NCI-H2196 (cell line): ENCODE measurements at regions not wholly inside any gene's neighbourhood (a gene's known extent, or its start where the extent isn't known, plus 50 kb on each side); places are given as distances from the start of the nearest gene placed in this dataset.
"Not testable (repeated sequence)": the region's sequence is repeated elsewhere in the genome, so short reads cannot be mapped to it uniquely, and the experiment has no call there.

Experiments used
- DNase-seq: peaks from one replicate; lab custom pipeline; 2025; ENCODE audit not compliant: unreplicated experiment; lab: John Stamatoyannopoulos, UW

DNA sequence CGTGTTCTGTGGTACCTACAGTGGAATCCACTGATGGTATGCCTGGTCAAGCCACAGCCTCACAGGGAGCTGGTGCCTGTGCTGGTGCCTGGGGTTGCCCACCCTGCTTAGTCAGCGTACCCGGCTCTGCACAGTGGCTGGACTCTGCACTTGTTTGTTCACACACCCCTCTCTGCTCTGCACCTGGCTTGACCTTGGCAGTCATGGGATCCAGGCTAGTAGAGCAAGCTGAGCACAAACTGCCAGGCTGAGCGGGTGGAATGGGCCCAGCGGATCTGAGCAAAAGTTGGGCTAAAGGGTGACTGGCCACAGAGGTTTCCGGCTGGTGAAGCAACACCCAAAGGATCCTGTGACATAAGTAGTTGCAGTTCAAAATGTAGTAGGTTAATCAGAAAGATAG is 163.5 kb downstream of the CDH19 start:
- no peak for DNase-seq

DNA sequence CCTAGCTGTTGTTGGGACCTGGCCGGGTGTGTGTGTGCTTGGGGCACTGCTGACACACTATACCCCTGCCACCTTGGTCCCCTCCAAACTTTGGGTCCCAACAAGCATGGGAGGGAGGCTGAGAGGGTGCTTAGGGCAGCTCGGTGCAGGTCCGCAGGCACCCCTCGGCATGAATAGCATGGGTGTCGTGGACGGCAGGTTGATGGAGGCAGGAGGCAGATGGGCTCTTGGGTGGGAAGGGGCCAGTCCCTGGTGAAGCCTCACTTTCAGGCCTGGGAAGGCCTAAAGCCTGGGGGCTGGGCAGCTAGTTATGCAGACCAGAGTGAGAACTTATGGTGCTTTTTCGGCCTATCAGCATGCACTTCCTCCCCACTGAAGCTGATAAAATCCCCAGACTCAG is 164.2 kb downstream of the CDH19 start:
- no peak for DNase-seq

DNA sequence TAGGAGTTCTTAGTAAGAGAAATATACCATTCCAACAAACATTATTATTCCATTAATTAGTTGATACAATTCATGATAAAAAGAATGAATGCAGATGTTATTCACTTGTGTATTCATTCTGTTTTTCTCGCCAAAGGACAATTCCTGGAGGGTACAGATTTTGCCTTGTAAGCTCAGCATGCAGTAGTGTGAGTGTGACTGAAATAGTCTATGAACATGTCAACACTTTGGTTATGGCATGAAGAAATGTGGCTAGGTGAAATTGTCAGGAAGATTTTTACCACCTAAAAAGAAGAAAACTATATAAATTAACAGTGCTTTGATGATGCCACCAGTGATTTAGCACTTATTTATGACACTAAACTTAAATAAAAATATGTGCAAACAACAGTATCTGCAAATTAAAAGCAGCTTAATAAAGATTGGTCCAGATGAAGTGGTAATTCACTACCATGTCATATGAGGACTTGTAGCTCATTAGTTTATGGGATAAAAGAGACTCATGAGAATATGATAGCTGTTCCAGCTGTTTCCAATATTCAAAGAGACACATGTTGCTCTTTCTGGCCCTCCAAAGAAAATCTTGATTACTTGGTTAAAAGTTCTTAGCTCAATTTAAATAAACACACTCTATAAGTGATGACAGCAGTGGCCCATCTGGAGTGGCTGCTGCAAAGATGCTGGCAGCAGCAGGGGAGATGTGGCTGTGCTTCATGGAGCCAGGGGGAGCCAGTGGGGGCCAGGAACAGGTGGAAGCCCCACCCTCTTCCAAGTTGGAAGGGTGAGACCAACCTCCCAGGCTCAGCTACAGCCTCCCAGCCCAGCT is 165.0 kb downstream of the CDH19 start:
- DNase-seq = no peak

DNA sequence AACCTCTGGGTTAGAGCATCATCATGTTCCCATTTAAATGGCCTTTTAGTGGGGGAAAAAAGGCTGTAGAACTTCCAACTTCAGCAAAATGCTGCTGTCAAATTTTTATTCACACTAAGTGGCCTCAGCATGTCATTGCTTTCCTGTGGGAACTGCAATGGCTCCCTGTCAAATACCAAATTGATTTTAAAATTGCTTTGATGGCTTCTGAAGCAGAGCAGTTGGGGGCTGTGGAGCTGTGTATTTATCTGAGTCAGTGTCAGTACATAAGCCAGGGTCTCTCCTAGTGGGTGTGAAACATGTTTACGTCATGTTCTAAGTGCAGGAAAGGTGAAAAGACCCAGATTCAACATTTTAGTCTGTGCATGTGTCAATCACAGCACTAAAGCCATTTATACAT is 171.3 kb downstream of the CDH19 start:
- DNase-seq = no peak

DNA sequence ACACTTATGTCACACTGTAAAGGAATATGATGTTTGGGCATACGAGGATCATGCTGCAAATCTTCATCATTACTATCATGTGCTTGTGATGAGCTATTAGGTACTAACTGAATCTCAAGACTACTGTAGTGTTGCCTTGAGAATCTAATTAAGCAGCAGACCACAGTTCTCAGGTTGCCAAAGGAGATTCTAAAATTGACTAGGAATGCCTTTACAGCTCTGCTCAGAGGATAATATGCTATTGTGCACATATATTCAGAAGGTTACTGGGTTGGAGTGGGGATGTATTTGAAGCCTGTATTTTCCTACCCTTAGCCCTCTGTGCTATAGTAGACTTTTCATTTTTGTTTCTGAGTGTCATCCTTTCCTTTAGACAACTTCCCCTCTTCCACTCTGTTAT is 175.1 kb downstream of the CDH19 start:
- no peak for DNase-seq

DNA sequence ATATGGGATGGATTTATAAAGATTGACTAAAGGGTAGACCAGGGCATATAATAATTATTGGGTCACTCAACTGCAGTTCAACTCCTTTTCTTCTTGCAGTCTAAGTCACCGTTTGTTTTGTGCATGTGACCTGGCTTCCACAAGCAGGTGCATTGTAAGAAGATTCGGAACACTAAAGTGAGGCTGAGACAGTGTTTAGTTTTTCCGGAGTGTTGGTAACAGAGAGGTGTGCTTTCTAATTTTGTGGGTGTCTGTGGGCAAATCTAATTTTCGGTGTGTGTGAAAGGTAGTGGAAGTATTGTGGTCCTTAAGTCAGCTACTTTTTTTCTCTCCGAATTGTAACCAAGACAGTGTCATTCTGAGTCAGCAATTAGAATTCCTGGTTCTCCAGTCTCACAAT is 184.5 kb downstream of the CDH19 start:
- no peak for DNase-seq

DNA sequence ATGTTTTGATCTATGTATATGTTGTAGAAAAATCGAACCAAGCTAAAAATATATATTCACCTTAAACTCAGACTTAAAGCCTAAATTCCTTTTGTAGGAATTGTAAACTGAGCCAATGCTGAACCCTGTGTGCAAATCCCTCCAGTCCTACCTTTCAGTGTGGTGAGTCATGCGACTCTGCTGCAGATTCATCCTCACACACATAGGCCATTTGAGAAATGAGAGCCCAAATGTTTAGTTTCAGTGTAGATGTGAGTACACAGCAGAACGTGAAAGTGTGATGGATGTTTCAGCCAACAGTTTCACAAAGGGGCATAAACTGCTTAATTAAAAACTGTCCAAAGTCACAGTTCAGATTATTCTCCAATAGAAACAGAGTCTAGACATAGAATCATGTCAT is 193.2 kb downstream of the CDH19 start:
- DNase-seq = no peak

DNA sequence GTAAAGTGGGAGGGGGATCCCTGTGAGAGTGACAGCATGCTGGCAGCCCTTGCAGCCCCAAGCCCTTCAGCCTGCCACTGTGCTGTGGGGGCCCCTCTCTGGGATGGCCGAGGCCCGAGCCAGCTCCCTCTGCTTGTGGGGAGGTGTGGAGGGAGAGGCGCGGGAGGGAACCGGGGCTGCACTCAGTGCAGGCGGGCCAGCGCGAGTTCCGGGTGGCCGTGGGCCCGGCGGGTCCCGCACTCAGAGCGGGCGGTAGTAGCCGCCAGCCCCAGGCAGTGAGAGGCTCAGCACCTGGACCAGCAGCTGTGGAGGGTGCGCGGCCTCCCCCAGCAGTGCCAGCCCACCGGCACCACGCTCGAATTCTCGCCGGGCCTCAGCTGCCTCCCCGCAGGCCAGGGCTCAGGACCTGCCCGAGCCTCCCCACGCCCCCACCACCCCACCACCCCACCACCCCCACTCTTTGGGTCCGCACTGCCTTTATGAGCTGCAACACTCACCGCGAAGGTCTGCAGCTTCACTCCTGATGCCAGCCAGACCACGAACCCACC is 208.1 kb downstream of the CDH19 start:
- no peak for DNase-seq

DNA sequence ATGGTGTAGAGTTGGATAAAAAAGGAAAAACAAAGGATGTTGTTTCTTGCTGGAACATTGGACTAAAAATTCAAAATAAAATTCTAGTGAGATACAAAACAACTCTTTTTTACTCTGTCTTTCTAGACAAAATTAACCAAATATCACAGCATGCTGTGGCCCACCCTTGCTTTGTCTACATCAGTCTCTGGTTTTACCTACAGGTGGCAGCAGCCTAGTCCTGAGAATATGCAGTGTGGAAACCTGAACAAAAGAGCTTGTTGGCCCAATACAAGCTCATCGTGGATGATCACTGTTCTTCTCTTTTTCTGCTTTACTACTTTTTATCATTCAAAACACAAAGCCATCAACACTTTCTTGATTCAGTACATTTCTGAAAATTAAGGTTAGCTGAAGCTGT is 210.4 kb downstream of the CDH19 start:
- DNase-seq = no peak

DNA sequence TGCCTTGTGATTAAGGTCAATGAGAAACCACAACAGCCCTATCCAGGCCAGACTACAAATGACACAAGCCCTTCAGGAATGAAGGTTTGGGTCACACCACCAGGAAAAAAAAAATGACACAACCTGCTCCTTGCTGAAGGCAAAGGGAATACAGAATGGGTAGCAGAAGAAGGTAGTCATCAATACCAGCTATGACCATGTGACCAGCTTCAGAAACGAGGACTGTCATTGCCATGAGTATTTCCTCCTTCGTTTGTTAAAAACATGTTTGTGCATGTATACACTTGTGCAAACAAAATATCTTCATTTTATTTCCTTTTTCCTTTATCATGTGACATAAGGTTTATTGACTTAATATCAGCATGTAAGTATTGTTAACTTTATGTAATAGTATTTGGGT is 226.6 kb downstream of the CDH19 start:
- no peak for DNase-seq

DNA sequence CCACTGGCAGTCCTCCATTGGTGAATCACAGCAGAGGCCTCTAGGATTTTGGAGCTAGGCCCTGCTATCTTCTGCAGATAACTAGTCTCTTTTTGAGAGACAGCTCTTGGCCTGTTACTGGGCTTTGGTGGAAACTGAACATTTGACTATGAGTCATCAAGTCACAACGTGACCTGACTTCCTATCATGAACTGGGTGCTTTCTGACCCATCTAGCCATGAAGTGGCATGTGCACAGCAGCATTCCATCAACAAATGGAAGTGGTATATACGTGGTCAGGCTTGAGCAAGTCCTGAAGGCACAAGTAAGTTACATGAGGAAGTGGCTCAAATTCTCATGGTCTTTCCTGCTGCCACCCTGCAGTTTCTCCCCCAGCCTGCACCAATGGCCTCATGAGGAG is 228.5 kb downstream of the CDH19 start:
- DNase-seq = not testable (repeated sequence)

DNA sequence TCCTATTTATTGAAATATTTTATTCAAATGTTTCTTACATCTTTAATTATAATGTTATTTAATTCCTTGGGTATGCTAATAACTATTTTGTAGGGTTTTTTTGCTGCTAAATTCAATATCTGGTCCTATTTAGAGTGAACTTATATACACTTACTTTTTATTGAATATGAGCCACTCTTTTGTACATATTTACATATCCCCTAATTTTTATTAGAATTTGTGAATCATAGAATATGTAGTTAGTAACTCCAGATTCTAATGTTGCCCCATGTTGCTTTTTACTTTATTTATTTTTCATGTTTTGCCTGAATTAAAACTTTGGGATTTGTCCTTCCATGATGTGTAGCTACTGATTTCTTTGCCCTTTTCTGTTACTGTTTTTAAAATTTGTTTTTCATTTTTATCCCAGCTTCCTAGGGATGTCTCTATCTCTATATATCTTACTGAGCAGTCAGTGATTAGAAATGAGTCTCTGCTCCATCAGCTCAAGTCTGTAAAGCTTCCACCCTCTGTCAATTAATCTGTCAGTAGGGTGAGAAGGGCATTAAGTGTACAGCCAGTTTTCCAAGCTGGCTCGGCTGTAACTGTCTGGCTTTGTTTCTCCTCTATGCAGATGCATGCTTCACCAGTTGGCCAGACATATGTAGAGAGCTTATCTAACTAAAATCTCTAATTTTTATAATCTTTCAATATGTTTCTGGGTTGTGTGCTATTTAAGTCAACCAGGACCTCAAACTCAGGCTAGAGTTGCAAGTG is 256.9 kb downstream of the CDH19 start:
- no peak for DNase-seq

DNA sequence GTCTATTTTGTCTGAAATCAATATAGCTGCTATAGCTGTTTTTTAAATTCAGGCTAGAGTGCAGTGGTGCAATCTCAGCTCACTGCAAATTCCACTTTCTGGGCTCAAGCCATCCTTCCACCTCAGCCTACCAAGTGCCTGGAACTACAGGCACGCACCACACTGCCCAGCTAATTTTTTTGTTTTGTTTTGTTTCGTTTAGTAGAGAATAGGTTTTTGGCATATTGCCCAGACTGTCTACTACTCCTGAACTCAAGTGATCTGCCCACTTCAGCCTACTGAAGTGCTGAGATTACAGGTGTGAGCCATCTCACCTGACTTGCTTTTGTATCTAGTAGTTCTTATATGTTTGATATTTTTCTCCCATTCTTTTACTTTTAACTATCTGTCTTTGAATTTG is 259.7 kb downstream of the CDH19 start:
- peak; percentile 46 for DNase-seq

DNA sequence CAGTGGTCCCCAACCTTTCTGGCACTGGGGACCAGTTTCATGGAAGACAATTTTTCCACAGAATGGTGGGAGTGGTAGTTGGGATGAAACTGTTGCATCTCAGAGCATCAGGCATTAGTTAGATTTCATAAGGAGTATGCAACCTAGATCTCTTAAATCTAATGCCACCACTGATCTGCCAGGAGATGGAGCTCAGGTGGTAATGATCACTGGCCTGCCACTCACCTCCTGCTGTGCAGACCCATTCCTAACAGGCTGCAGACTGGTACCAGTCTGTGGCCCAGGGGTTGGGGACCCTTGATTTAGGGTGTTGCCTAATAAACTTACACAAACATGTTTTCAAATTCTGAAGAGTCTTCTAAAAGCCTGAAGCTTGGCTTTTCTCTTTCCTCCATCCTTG is 261.3 kb downstream of the CDH19 start:
- no peak for DNase-seq

DNA sequence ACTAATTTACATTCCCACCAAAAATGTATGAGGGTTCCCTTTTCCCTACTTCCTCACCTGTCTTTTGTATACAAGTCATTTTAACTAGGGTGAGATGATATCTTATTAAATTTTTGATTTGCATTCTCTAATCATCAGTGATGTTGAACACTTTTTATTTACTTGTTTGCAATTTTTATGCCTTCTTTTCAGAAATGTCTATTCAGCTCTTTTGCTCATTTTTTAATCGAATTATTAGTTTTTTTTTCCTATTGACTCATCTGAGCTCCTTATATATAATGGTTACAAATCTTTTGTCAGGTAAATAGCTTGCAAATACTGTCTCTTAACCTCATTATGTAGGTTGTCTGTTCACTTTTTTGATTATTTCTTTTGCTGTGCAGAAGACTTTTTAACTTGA is 269.4 kb downstream of the CDH19 start:
- DNase-seq = no peak

DNA sequence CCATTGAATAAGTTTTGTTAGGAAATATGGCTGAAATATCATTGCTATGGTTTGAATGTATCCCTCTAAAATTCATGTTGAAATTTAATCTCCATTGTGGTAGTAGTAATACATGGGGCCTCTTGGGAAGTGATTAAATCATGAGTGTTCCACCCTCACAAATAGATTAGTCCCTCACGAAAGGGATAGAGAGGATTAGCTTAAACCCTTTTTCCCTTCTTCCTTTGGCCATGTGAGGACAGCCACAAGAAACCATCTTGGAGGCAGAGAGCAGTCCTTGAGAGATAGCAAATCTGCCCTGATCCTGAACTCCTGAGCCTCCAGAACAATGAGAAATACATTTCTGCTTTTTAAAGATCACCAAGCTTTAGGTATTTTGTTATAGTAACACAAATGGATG is 274.2 kb downstream of the CDH19 start:
- no peak for DNase-seq

DNA sequence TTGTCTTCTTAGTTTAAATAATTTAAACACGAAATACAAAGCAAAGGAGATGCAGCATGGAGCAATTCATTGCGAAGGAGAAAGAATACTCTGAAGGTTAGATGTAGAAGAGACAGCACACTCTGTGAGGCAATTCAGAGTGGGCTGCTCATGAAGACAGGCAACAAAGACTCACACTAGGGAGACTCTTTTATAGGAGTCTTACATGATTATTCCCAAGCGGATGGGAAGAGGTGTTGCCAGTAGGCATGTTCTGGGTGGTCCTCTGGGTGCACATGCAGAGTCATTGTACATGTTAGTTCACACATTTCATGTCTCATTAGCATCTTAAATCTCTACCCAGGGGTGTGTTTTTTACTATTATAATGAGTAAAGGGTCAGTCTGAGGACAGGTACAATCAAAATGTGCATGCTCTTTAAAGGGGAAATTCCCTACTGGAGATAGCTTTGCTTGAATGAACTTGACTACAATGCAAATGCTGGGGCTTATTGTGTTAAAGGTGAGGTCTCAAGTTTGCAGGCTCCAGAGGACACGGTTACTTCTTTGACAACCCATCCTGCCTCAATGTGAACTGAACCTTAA is 275.5 kb downstream of the CDH19 start:
- DNase-seq = no peak

DNA sequence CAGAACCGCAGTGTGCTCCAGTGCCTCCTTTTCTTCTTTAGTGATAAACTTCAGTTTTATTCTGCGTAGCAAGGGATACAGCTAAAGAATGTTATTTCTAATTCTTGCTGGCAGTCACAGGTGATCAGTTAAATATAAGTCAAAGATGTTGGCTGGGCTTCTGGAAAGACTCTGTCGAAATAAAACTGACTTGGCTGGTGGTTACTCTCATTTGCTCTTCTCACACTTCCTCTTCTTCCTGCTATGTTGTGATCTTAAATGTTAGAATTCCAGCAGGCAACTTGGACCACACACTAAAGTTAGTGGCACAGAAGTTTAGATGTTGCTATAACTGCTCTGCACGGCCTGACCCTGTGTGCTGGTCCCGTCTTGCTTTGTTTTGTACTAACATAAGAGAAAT is 278.6 kb downstream of the CDH19 start:
- DNase-seq = no peak

DNA sequence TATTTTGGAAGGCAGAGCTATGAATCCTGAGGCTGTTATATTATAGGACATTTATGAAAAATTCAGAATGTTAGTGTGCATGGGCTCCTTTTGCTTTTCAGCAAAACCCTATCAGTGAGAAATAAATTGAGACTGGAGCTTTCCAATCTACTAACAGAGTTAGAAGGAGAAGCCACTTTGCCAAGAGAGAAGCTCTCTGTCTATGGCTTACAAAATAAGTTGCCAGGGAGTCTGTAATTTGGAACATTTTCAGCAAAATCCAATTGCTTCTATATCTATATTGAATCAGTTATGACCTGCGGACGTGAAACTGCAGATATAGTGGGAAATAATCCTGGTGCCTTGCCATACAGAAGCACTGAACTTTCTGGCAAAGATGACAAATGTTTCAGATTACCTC is 279.3 kb downstream of the CDH19 start:
- no peak for DNase-seq

DNA sequence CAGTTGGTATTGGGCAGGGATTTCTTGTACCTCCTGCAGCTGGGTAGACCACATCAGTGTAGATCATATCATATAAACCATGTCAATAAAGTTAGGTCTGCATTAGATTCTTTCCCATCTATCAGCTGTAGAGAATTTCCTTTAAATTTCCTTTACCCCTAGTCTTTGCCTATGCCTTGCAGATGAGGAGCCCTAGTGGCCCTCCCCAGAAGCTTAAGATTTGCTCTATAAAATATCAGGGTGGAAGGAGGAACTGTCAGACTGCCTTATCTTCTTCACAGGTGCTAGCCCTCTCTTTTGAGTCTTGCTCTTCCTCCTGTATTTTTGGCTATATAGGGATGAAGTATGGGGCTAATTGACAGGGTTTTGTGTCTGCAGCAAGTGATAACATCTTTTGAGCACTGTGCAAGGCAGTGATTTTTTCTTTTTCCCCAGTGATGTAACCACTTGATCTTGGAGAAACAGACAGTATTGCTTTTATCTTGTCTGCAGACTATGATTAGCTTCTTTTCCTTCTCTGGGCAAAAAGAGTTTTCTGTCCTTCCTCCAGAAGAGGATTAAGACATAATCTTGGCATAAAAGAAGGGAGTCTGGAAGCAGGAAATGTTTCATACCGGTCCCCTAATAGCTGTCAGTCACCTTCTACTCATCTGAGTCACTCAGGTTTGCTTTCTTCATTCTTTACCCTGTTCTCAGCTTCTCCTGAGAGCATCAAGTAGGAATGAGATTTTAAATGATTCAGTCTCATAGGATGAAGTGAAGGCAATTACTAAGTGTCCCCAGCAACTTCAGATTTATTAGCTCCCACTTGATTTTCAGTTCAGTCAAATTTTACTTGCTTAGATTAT is 286.4 kb downstream of the CDH19 start:
- no peak for DNase-seq

DNA sequence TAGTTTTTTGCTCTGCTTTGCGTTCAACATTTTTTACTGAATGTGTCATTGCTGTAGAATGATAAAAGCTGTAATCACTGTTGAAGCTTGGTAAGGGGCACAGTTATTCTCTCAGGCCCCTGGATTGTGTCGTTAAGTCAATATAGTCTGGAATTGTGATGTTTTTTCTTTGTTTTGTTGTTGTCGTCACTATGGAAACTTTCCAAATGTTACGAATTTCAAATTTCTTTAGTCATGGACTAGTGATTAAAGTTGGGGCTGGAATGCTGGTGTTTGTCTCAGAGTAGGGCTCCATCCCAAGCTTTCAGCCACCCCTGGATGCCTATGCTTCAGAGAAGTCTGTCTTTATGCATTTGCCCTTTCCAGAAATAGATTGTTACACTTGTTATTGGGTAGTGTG is 287.2 kb downstream of the CDH19 start:
- DNase-seq = no peak
